ENCODE measurements at regions not wholly inside any gene's neighbourhood (a gene's known extent, or its start where the extent isn't known, plus 50 kb on each side); places are given as distances from the start of the nearest gene placed in this dataset.

DNA sequence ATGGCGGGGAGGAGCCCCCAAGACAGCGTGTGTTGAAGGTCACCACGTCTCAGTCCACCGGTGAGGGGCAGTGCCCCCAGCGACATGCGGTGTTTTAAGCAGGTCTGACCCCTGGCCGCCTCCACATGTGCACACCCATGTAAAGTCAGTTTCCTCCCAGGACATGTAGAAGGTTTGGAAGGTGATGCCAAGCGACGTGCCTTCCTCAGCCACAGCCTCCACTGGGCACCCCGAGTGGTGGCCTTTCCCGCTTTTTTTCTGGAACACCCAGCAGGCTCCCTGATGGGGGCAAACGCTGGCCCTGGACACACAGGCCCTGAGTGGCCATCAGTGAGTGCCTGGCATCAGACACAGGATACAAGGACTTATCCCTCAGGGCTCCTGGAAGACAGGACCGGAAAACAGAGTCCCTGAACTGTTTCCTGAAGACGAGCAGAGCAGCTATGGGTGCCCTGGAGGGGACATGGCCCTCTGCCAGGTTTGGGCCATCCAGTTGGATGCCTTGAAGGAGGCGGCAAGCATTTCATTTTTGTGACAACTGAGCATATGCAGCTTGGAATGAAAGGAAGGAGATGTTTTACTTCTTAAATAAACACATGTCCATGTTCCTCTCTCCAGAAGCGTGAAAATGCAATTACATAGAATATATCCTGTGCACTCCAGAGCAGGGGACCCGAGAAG, 275.8 kb upstream of the IRX2 start:
- no peak overlapping the region for H3K4me3 Mint-ChIP-seq
- peak; percentile 56 for DNase-seq (ENCODE audit: extremely low spot score, unreplicated experiment)
- peaks cover 13% of the 10 kb centered on the region for H3K4me1 Mint-ChIP-seq (ENCODE audit: unreplicated experiment)
- TF ChIP-seq, protein P1, sequence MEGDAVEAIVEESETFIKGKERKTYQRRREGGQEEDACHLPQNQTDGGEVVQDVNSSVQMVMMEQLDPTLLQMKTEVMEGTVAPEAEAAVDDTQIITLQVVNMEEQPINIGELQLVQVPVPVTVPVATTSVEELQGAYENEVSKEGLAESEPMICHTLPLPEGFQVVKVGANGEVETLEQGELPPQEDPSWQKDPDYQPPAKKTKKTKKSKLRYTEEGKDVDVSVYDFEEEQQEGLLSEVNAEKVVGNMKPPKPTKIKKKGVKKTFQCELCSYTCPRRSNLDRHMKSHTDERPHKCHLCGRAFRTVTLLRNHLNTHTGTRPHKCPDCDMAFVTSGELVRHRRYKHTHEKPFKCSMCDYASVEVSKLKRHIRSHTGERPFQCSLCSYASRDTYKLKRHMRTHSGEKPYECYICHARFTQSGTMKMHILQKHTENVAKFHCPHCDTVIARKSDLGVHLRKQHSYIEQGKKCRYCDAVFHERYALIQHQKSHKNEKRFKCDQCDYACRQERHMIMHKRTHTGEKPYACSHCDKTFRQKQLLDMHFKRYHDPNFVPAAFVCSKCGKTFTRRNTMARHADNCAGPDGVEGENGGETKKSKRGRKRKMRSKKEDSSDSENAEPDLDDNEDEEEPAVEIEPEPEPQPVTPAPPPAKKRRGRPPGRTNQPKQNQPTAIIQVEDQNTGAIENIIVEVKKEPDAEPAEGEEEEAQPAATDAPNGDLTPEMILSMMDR (conservative IDR thresholded peaks at IDR 0.05): no peak
- H3K27me3 Mint-ChIP-seq: peaks cover 3% of the 10 kb centered on the region
- no peak overlapping the region for H3K27ac Mint-ChIP-seq
- no peaks in the 10 kb centered on the region for H3K36me3 Mint-ChIP-seq
- H3K9me3 Mint-ChIP-seq: no peaks in the 10 kb centered on the region

DNA sequence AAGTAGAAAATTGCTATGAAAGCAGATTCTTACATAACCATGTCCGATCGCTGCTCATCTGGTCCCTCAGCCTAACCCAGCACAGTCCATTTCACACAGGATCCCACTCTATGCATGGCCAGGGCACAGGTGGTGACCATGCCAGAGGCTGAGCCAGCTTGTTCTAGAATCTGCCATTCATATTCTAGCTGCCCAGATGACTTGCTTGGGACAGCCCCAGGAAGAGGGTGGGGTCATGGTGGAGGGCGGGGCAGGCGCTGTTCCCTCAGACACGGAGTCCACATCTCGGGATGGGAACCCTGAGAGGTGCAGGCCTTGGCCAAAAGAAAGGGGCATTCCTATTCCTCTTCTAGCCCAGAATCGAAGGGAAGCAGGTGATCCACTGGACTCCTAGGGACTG, 275.2 kb upstream of the IRX2 start:
- Mint-ChIP-seq H3K4me1 (ENCODE audit: unreplicated experiment) (peaks cover 17% of the 10 kb centered on the region), H3K4me3 (no peak overlapping the region), H3K36me3 (no peaks in the 10 kb centered on the region), H3K27ac (no peak overlapping the region), H3K27me3 (peaks cover 3% of the 10 kb centered on the region), H3K9me3 (peaks cover 4% of the 10 kb centered on the region)
- TF ChIP-seq, protein P1 (conservative IDR thresholded peaks at IDR 0.05): no peak
- no peak for DNase-seq (ENCODE audit: extremely low spot score, unreplicated experiment)

DNA sequence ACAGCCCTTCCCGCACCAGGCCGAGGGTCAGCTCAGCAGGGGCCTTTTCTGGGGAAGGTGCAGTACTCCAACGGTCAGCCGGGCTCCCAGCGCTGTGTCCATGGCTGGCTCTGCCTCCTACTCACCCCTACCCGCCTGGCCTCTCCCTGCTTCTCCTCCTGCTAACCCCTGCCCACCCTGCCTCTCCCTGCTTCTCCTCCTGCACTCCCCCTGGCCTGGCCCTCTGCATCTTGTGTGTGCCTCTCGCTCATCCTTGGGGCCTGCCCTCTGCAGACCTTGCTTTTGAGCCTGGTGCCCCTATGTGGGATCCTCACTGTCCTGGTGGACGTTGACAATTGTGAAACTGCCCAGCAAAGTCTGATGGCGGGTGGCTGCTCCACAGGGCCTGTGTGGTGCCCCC, 274.6 kb upstream of the IRX2 start:
- Mint-ChIP-seq H3K27me3 (peaks cover 3% of the 10 kb centered on the region), H3K4me1 (ENCODE audit: unreplicated experiment) (peaks cover 22% of the 10 kb centered on the region)

DNA sequence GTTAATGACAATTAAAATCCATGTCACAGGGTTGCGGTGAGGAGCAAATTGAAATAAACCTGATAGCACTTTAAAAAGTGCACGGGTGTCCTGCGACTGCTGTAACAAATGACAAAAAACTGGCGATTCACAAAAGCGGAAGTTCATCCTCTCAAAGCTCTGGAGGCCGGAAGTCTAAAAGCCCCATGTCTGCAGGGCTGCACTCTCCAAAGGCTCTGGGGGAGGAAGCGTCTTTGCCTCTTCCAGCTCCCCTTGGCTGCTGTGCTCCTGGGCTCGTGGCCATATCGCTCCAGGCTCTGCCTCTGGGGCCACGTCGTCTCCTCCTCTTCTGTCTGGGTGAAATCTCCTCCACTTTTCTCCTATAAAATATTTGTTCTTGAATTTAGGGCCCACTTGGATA, 273.9 kb upstream of the IRX2 start:
- H3K9me3 Mint-ChIP-seq: peaks cover 4% of the 10 kb centered on the region
- no peak for DNase-seq (ENCODE audit: extremely low spot score, unreplicated experiment)
- peaks cover 3% of the 10 kb centered on the region for H3K27me3 Mint-ChIP-seq
- TF ChIP-seq, protein P1 (conservative IDR thresholded peaks at IDR 0.05): no peak
- H3K4me1 Mint-ChIP-seq (ENCODE audit: unreplicated experiment): peaks cover 25% of the 10 kb centered on the region
- no peaks in the 10 kb centered on the region for H3K36me3 Mint-ChIP-seq
- no peak overlapping the region for H3K27ac Mint-ChIP-seq
- H3K4me3 Mint-ChIP-seq: no peak overlapping the region

More for the DNA sequence above, 274.6 kb upstream of the IRX2 start:
- TF ChIP-seq, protein P1 (conservative IDR thresholded peaks at IDR 0.05): no peak
- Mint-ChIP-seq H3K27ac (no peak overlapping the region), H3K4me3 (no peak overlapping the region), H3K36me3 (no peaks in the 10 kb centered on the region), H3K9me3 (peaks cover 4% of the 10 kb centered on the region)
- peak; percentile 62 for DNase-seq (ENCODE audit: extremely low spot score, unreplicated experiment)

DNA sequence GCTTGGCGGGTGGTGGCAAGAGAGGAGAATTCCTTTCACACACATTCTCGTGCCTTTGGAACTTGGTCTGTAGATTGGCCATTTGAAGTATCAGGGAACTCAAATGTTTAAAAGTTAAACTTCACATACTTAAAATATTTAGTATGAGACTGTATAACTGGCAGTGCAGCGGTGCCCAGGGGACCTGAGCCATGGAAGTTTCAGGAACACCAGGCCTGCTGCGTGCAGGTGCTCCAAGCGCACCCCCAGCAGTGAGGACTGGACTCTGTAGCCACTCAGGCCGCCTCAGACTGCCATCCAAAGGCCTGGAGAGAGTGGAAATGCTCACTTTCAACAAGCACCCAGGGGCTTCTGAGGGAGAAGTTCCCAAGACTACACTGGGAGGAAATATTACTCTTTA, 273.5 kb upstream of the IRX2 start:
- no peak overlapping the region for H3K27ac Mint-ChIP-seq
- peaks cover 25% of the 10 kb centered on the region for H3K4me1 Mint-ChIP-seq (ENCODE audit: unreplicated experiment)
- DNase-seq (ENCODE audit: extremely low spot score, unreplicated experiment): no peak
- peaks cover 3% of the 10 kb centered on the region for H3K27me3 Mint-ChIP-seq
- no peak overlapping the region for H3K4me3 Mint-ChIP-seq
- no peaks in the 10 kb centered on the region for H3K36me3 Mint-ChIP-seq
- TF ChIP-seq, protein P1 (conservative IDR thresholded peaks at IDR 0.05): no peak
- peaks cover 4% of the 10 kb centered on the region for H3K9me3 Mint-ChIP-seq

All from type B pancreatic cell (in vitro differentiated cells).